ENCODE measurements at regions not wholly inside any gene's neighbourhood (a gene's known extent, or its start where the extent isn't known, plus 50 kb on each side); places are given as distances from the start of the nearest gene placed in this dataset.
"Not testable (repeated sequence)": the region's sequence is repeated elsewhere in the genome, so short reads cannot be mapped to it uniquely, and the experiment has no call there.

- no peak for DNase-seq
- no peak overlapping the region for H3K4me3 Mint-ChIP-seq
- POLR2A ChIA-PET = no interaction called here
- no peaks in the 10 kb centered on the region for H3K4me1 Mint-ChIP-seq
- no peaks in the 10 kb centered on the region for H3K36me3 Mint-ChIP-seq (ENCODE audit: low read depth)
- H3K27ac Mint-ChIP-seq = no peak overlapping the region
- no peaks in the 10 kb centered on the region for H3K9me3 Mint-ChIP-seq
- no peaks in the 10 kb centered on the region for H3K27me3 Mint-ChIP-seq
- CTCF ChIA-PET = no interaction called here
These were observed 166.1 kb upstream of the TEX13C start for GRCh38 chrX:125153621-125154020.

DNA sequence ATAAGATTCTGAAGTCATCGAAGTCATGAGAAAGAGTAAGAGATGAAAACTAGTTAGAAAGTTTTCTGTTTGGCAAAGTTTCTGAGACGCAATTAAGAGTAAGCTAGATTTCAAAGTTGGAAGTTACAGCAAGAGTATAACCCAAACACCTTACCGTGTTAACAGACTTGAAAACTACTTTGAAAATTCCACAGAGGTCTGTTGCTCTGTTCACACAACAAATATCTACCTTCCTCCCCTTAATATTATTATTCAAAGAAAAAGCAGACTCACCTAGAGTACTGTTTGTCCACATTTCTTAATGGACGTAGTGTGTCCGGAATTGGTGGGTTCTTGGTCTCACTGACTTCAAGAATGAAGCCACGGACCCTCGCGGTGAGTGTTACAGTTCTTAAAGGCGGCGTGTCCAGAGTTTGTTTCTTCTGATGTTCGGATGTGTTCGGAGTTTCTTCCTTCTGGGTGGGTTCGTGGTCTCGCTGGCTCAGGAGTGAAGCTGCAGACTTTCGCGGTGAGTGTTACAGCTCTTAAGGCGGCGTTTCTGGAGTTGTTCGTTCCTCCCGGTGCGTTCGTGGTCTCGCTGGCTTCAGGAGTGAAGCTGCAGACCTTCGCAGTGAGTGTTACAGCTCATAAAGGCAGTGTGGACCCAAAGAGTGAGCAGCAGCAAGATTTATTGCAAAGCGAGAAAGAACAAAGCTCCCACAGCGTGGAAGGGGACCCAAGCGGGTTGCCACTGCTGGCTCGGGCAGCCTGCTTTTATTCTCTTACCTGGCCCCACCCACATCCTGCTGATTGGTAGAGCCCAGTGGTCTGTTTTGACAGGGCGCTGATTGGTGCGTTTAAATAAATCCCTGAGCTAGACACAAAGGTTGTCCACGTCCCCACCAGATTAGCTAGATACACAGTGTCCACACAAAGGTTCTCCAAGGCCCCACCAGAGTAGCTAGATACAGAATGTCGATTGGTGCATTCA lies 165.1 kb upstream of the TEX13C start:
- POLR2A ChIA-PET; CTCF ChIA-PET; H3K4me3 Mint-ChIP-seq; H3K27me3 Mint-ChIP-seq; DNase-seq; H3K9me3 Mint-ChIP-seq; H3K36me3 Mint-ChIP-seq (ENCODE audit: low read depth); H3K27ac Mint-ChIP-seq; H3K4me1 Mint-ChIP-seq: not testable (repeated sequence)

DNA sequence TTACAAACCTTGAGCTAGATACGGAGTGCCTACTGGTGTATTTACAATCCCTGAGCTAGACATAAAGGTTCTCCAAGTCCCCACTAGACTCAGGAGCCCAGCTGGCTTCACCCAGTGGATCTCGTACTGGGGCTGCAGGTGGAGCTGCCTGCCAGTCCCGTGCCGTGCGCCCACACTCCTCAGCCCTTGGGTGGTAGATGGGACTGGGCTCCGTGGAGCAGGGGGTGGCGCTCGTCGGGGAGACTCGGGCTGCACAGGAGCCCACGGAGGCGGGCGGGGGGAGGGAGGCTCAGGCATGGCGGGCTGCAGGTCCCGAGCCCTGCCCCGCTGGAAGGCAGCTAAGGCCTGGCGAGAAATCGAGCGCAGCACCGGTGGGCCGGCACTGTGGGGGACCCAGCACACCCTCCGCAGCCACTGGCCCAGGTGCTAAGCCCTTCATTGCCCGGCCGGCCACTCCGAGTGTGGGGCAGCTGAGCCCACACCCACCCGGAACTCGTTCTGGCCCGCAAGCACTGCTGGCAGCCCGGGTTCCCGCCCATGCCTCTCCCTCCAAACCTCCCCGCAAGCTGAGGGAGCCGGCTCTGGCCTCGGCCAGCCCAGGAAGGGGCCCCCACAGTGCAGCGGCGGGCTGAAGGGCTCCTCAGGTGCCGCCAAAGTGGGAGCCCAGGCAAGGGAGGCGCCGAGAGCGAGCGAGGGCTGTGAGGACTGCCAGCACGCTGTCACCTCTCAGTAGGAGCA lies 164.2 kb upstream of the TEX13C start:
- H3K36me3 Mint-ChIP-seq (ENCODE audit: low read depth); H3K27ac Mint-ChIP-seq; H3K4me3 Mint-ChIP-seq; DNase-seq; H3K4me1 Mint-ChIP-seq; H3K9me3 Mint-ChIP-seq; POLR2A ChIA-PET; CTCF ChIA-PET; H3K27me3 Mint-ChIP-seq: not testable (repeated sequence)

DNA sequence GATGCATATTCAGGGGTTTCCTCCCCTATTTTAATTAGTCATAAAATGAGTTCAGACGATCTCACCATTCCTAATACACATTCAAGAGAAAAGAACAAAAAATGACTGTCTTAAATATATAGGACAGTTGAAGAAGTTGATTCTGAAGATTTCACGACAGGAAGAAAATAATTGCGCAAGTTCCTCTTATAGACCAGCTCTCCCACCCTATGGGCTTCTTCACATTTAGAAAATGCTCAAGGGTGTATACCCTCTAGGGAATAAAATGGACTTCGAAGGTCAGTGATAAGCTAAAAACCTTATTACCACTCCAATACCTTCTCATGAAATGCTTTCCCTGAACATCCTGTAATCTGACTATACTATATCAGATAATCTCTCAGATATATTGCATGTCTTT lies 149.2 kb upstream of the TEX13C start:
- Mint-ChIP-seq H3K27ac (no peak overlapping the region), H3K9me3 (no peaks in the 10 kb centered on the region), H3K36me3 (ENCODE audit: low read depth) (no peaks in the 10 kb centered on the region), H3K27me3 (no peaks in the 10 kb centered on the region), H3K4me1 (no peaks in the 10 kb centered on the region), H3K4me3 (no peak overlapping the region)
- ChIA-PET POLR2A (no interaction called here), CTCF (no interaction called here)
- no peak for DNase-seq

DNA sequence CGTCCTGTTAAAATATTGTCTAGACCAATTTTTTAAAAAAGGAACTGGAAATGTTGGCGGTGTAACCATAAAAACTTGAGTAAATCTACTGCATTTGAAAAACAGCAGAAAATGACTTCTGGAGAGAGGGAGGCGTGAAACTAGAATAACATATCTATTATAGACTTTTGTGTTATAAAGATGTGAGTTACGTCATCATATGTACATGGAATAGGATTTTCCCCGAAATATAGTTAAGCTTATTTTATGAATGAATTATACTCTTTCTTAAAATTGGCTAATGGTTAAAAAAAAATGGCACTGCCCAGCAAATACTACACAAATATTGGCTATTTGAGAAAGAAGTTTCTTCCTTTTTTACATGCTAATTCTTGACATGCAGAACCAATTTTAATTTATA lies 147.1 kb upstream of the TEX13C start:
- no peak for DNase-seq
- Mint-ChIP-seq H3K27ac (no peak overlapping the region), H3K9me3 (no peaks in the 10 kb centered on the region), H3K4me3 (no peak overlapping the region), H3K27me3 (no peaks in the 10 kb centered on the region), H3K4me1 (no peaks in the 10 kb centered on the region), H3K36me3 (ENCODE audit: low read depth) (no peaks in the 10 kb centered on the region)
- POLR2A ChIA-PET = no interaction called here
- CTCF ChIA-PET = no interaction called here

- H3K27ac Mint-ChIP-seq = no peak overlapping the region
- no peaks in the 10 kb centered on the region for H3K27me3 Mint-ChIP-seq
- no peak for DNase-seq
- H3K4me3 Mint-ChIP-seq = no peak overlapping the region
- H3K9me3 Mint-ChIP-seq = no peaks in the 10 kb centered on the region
- no peaks in the 10 kb centered on the region for H3K4me1 Mint-ChIP-seq
- POLR2A ChIA-PET = no interaction called here
- H3K36me3 Mint-ChIP-seq (ENCODE audit: low read depth) = no peaks in the 10 kb centered on the region
- CTCF ChIA-PET = no interaction called here
These were observed 143.6 kb upstream of the TEX13C start for GRCh38 chrX:125175991-125176584.

DNA sequence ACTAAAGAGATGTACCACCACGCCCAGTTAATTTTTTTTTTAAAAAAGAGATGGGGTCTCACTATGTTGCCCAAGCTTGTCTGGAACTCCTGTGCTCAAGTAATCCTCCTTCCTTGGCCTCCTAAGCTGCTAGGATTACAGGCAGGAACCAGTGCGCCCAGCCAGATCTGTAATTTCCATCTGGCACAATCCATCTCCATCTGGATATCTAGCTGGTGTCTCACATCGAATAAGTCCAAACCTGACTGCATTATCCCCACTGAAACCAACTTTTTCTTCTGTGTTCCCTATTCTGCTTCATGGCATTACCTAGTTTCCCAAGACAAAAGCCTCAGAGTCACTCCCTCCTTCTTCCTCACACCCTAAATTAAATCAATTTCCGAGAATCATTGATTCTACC lies 125.8 kb upstream of the TEX13C start:
- H3K9me3 Mint-ChIP-seq = no peaks in the 10 kb centered on the region
- no peak overlapping the region for H3K4me3 Mint-ChIP-seq
- ChIA-PET CTCF (no interaction called here), POLR2A (no interaction called here)
- H3K27me3 Mint-ChIP-seq = peaks cover 14% of the 10 kb centered on the region
- no peak for DNase-seq
- H3K4me1 Mint-ChIP-seq = no peaks in the 10 kb centered on the region
- no peaks in the 10 kb centered on the region for H3K36me3 Mint-ChIP-seq (ENCODE audit: low read depth)
- H3K27ac Mint-ChIP-seq = no peak overlapping the region

GRCh38 chrX:125198546-125198945 lies 121.1 kb upstream of the TEX13C start:
- ChIA-PET POLR2A (no interaction called here), CTCF (no interaction called here)
- peaks cover 11% of the 10 kb centered on the region for H3K4me1 Mint-ChIP-seq
- H3K27ac Mint-ChIP-seq = no peak overlapping the region
- no peak overlapping the region for H3K4me3 Mint-ChIP-seq
- H3K36me3 Mint-ChIP-seq (ENCODE audit: low read depth) = no peaks in the 10 kb centered on the region
- H3K9me3 Mint-ChIP-seq = no peaks in the 10 kb centered on the region
- peaks cover 33% of the 10 kb centered on the region for H3K27me3 Mint-ChIP-seq
- no peak for DNase-seq

DNA sequence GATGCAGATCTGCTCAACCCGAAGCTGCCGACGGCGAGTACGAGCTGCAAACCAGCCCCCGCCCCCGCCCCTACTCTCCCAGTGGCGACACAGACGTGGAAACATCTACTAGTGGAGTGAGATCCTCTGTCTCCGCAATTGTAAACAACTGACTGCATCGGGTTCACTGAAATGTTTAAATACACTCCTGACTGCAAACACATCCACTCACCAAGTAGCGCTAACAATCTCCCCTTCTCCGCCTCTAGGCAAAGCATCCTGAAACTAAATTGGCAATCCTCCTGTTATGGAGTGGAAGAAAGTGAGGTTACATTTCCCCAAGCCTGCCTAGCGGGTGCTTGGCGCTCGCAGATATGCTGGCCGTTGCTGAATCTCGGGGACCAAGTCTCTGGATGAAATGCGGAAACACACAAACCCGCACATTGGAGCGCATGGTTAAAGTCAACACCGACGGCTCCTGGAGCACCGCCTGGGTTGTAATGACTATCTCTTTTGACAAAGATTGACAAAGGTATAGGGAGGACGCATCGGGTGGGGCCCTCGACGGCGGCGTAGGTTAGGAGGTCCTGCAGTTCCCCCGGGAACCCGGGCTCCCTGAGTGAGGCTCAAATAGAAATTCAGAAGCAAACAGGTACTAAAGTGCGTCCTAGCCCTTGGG lies 117.0 kb upstream of the TEX13C start:
- Mint-ChIP-seq H3K27me3 (peaks cover 49% of the 10 kb centered on the region), H3K4me1 (peaks cover 24% of the 10 kb centered on the region), H3K4me3 (peak overlapping the region; percentile 3), H3K27ac (no peak overlapping the region), H3K9me3 (no peaks in the 10 kb centered on the region), H3K36me3 (ENCODE audit: low read depth) (no peaks in the 10 kb centered on the region)
- no peak for DNase-seq
- CTCF ChIA-PET = no interaction called here
- POLR2A ChIA-PET = no interaction called here

DNA sequence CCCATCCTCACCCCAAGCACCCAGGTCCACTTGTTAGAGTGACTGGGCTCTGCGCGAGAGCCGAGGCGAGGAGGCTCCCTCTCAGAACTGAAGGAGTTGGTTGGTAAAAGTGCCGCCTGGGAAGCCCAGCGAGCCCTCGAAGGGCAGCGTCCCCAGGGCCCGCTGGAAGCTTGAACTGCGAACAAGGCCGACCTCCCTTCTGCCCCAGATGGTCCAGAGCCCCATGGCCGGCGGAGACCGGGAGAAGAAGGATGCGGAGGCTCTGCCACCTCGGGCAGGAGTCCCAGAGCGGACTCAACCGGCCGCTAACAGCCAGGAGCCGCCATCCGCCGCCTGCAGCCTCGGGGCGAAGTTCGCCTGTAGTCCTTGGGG lies 116.3 kb upstream of the TEX13C start:
- H3K27ac Mint-ChIP-seq = no peak overlapping the region
- peak overlapping the region; percentile 62 for H3K4me3 Mint-ChIP-seq
- ChIA-PET POLR2A (no interaction called here), CTCF (no interaction called here)
- peaks cover 24% of the 10 kb centered on the region for H3K4me1 Mint-ChIP-seq
- peaks cover 47% of the 10 kb centered on the region for H3K27me3 Mint-ChIP-seq
- no peak for DNase-seq
- no peaks in the 10 kb centered on the region for H3K36me3 Mint-ChIP-seq (ENCODE audit: low read depth)
- H3K9me3 Mint-ChIP-seq = no peaks in the 10 kb centered on the region

- Mint-ChIP-seq H3K9me3 (no peaks in the 10 kb centered on the region), H3K27me3 (peaks cover 46% of the 10 kb centered on the region), H3K27ac (no peak overlapping the region), H3K4me1 (peaks cover 24% of the 10 kb centered on the region), H3K36me3 (ENCODE audit: low read depth) (no peaks in the 10 kb centered on the region), H3K4me3 (peak overlapping the region; percentile 60)
- DNase-seq = peak; percentile 20
- ChIA-PET POLR2A (no interaction called here), CTCF (no interaction called here)
These were observed 115.7 kb upstream of the TEX13C start for GRCh38 chrX:125203737-125204578.

GRCh38 chrX:125204681-125205132 lies 115.0 kb upstream of the TEX13C start:
- Mint-ChIP-seq H3K27me3 (peaks cover 42% of the 10 kb centered on the region), H3K27ac (no peak overlapping the region), H3K9me3 (no peaks in the 10 kb centered on the region), H3K36me3 (ENCODE audit: low read depth) (no peaks in the 10 kb centered on the region), H3K4me3 (peak overlapping the region; percentile 60), H3K4me1 (peaks cover 24% of the 10 kb centered on the region)
- CTCF ChIA-PET = no interaction called here
- no peak for DNase-seq
- POLR2A ChIA-PET = no interaction called here

Measured in activated CD4-positive, alpha-beta memory T cell treated with anti-CD3 and anti-CD28 coated beads, Interleukin-2, amount 10 ng/mL, durations not matched to agents 7 days and 5 days (primary cell).